ENCODE measurements at regions not wholly inside any gene's neighbourhood (a gene's known extent, or its start where the extent isn't known, plus 50 kb on each side); places are given as distances from the start of the nearest gene placed in this dataset.

GRCh38 chr15:70437882-70438451 is 325.4 kb downstream of the UACA start:
- TF ChIP-seq CTCF (IDR thresholded peaks at IDR 0.05) = no peak
- TF ChIP-seq POLR2A (IDR thresholded peaks at IDR 0.05) = no peak
